H1 (cell line): ENCODE measurements at regions not wholly inside any gene's neighbourhood (a gene's known extent, or its start where the extent isn't known, plus 50 kb on each side); places are given as distances from the start of the nearest gene placed in this dataset.

Experiments
- CTCF ChIA-PET: fragments of 300-600 bp; sonication (Branson Sonifier 250); formaldehyde crosslinking; loops from one replicate; lab custom pipeline; 2021; ENCODE audit not compliant: partially characterized antibody; lab: Charles Lee
- POLR2A ChIA-PET: fragments of 300-600 bp; sonication (Branson Sonifier 250); formaldehyde crosslinking; loops from one replicate; lab custom pipeline; 2021; ENCODE audit warnings: inconsistent platforms; ENCODE audit not compliant: partially characterized antibody; lab: Charles Lee
- DNase-seq, 2 experiments: peaks; one replicate each; pipeline versions ENCODE4 v3.0.0 to v3.0.0-alpha.2; 2010 to 2022; ENCODE audit warnings: low spot score in 2 of 2, low read depth in 1 of 2, mixed read lengths in 1 of 2
- FAIRE-seq: peaks from 2 replicates; lab custom pipeline; 2011; peaks lifted over from hg19 to GRCh38; lab: Jason Lieb, UNC
- H2AFZ ChIP-seq: 2 replicates; pipeline ENCODE4 v1.8.1; 2012; ENCODE audit warnings: low read length, inconsistent platforms
- H2AK5ac ChIP-seq: 2 replicates; pipeline ENCODE4 v1.6.1; 2013; ENCODE audit warnings: low read depth, low read length
- H2BK120ac ChIP-seq: replicated peaks from 2 replicates; pipeline ENCODE3; 2013; ENCODE audit warnings: low read depth, low read length, inconsistent platforms
- H2BK12ac ChIP-seq: 2 replicates; pipeline ENCODE4 v1.6.1; 2013; ENCODE audit warnings: low read depth, low read length
- H2BK15ac ChIP-seq: 2 replicates; pipeline ENCODE4 v1.6.1; 2013; ENCODE audit warnings: low read length
- H2BK20ac ChIP-seq: 2 replicates; pipeline ENCODE4 v1.6.1; 2013; ENCODE audit warnings: low read length
- H2BK5ac ChIP-seq: 2 replicates; pipeline ENCODE4 v1.6.1; 2013; ENCODE audit warnings: low read depth, low read length
- H3K14ac ChIP-seq: 2 replicates; pipeline ENCODE4 v1.6.1; 2013; ENCODE audit warnings: inconsistent platforms; ENCODE audit not compliant: insufficient read length
- H3K18ac ChIP-seq: 2 replicates; pipeline ENCODE4 v1.6.1; 2013; ENCODE audit warnings: low read length; ENCODE audit errors: extremely low read depth
- H3K23ac ChIP-seq: 2 replicates; pipeline ENCODE4 v1.6.1; 2013; ENCODE audit warnings: inconsistent platforms; ENCODE audit not compliant: insufficient read length
- H3K23me2 ChIP-seq: 2 replicates; pipeline ENCODE4 v1.6.1; 2013; ENCODE audit warnings: low read depth, low read length
- H3K27ac ChIP-seq: 2 replicates; pipeline ENCODE4 v1.6.1; 2011; ENCODE audit warnings: low read depth, low read length, inconsistent platforms
- H3K27me3 ChIP-seq, 4 experiments: replicated peaks in 1 of 4; 1 replicate in 1 of 4; 2 replicates in 3 of 4; pipeline versions ENCODE4 v1.6.1 to v1.8.1; 2011 to 2013; ENCODE audit warnings: low read length in 3 of 4, mild to moderate bottlenecking in 3 of 4, inconsistent platforms in 2 of 4, mixed read lengths in 2 of 4, moderate library complexity in 1 of 4; ENCODE audit not compliant: control insufficient read depth in 3 of 4, insufficient read depth in 3 of 4; ENCODE audit errors: extremely low read depth in 1 of 4
- H3K36me3 ChIP-seq, 4 experiments: 2 replicates each; pipeline versions ENCODE4 v1.6.1 to v1.8.1; 2011 to 2013; ENCODE audit warnings: mild to moderate bottlenecking in 4 of 4, low read length in 3 of 4, moderate library complexity in 2 of 4, control low read depth in 1 of 4, inconsistent platforms in 1 of 4; ENCODE audit not compliant: insufficient read depth in 4 of 4, control insufficient read depth in 2 of 4
- H3K4ac ChIP-seq: replicated peaks from 2 replicates; pipeline ENCODE3; 2013; ENCODE audit warnings: low read length, low read depth, mixed read lengths, inconsistent platforms; ENCODE audit not compliant: insufficient read length
- H3K4me1 ChIP-seq, 4 experiments: replicated peaks in 1 of 4; 1 replicate in 1 of 4; 2 replicates in 3 of 4; pipeline versions ENCODE4 v1.6.1 to v1.8.1; 2011 to 2013; ENCODE audit warnings: low read length in 3 of 4, inconsistent platforms in 2 of 4, mixed read lengths in 1 of 4; ENCODE audit not compliant: insufficient read depth in 4 of 4, control insufficient read depth in 3 of 4
- H3K4me2 ChIP-seq, 2 experiments: 2 replicates each; pipeline versions ENCODE4 v1.6.1 to v1.8.1; 2011 to 2013; ENCODE audit warnings: low read depth in 2 of 2, low read length in 2 of 2, control low read depth in 1 of 2, inconsistent platforms in 1 of 2, mild to moderate bottlenecking in 1 of 2; ENCODE audit not compliant: insufficient read depth in 1 of 2
- H3K4me3 ChIP-seq, 4 experiments: fragments of 200-600, 300-600 bp in 1 of 4; sonication (generic), shearing (Covaris generic), sonication (Bioruptor Twin) in 1 of 4; 2 replicates each; pipeline versions ENCODE4 v1.5.1 to v1.8.1; 2011 to 2016; ENCODE audit warnings: low read length in 4 of 4, low read depth in 3 of 4, control low read depth in 2 of 4, inconsistent platforms in 2 of 4, mild to moderate bottlenecking in 2 of 4, mixed read lengths in 1 of 4, moderate library complexity in 1 of 4; ENCODE audit not compliant: insufficient read depth in 2 of 4; ENCODE audit errors: extremely low read depth in 1 of 4
- H3K56ac ChIP-seq: replicated peaks from 2 replicates; pipeline ENCODE3; 2013; ENCODE audit warnings: low read depth, mild to moderate bottlenecking, mixed read lengths, low read length, inconsistent platforms; ENCODE audit not compliant: insufficient read length
- H3K79me1 ChIP-seq: 2 replicates; pipeline ENCODE4 v1.6.1; 2013; ENCODE audit warnings: low read depth, low read length, control low read depth
- H3K79me2 ChIP-seq, 2 experiments: 2 replicates each; pipeline versions ENCODE4 v1.6.1 to v1.8.1; 2012 to 2013; ENCODE audit warnings: low read length in 2 of 2, mild to moderate bottlenecking in 2 of 2, inconsistent platforms in 1 of 2; ENCODE audit not compliant: insufficient read depth in 2 of 2, control insufficient read depth in 1 of 2
- H3K9ac ChIP-seq, 4 experiments: replicated peaks in 1 of 4; 1 replicate in 1 of 4; 2 replicates in 3 of 4; pipeline versions ENCODE4 v1.6.1 to v1.8.1; 2011 to 2013; ENCODE audit warnings: low read depth in 3 of 4, low read length in 3 of 4, control low read depth in 2 of 4, mild to moderate bottlenecking in 2 of 4, moderate library complexity in 2 of 4, inconsistent platforms in 1 of 4; ENCODE audit errors: extremely low read depth in 1 of 4
- H3K9me3 ChIP-seq, 2 experiments: 2 replicates each; pipeline versions ENCODE4 v1.6.1 to v1.8.1; 2012 to 2013; ENCODE audit warnings: mild to moderate bottlenecking in 2 of 2, moderate library complexity in 2 of 2, control low read depth in 1 of 2, inconsistent platforms in 1 of 2, low read depth in 1 of 2, low read length in 1 of 2, mixed read lengths in 1 of 2; ENCODE audit not compliant: insufficient read depth in 2 of 2
- H4K20me1 ChIP-seq, 2 experiments: replicated peaks in 1 of 2; 2 replicates each; pipeline versions ENCODE3 to v1.8.1; 2011 to 2013; ENCODE audit warnings: inconsistent platforms in 2 of 2, low read length in 2 of 2, mild to moderate bottlenecking in 1 of 2; ENCODE audit not compliant: insufficient read depth in 2 of 2, control insufficient read depth in 1 of 2
- H4K5ac ChIP-seq: 2 replicates; pipeline ENCODE4 v1.6.1; 2013; ENCODE audit warnings: low read length, low read depth, mixed read lengths, inconsistent platforms; ENCODE audit not compliant: insufficient read length
- H4K8ac ChIP-seq: 2 replicates; pipeline ENCODE4 v1.8.0; 2013; ENCODE audit warnings: mild to moderate bottlenecking, moderate library complexity, low read length, inconsistent platforms; ENCODE audit not compliant: insufficient read depth; ENCODE audit errors: extremely low read depth
- H4K91ac ChIP-seq: replicated peaks from 2 replicates; pipeline ENCODE3; 2013; ENCODE audit warnings: low read length, mixed read lengths, inconsistent platforms; ENCODE audit not compliant: insufficient read length
- BCL11A ChIP-seq, 2 experiments: IDR thresholded peaks; one replicate each; pipeline ENCODE4 v1.6.1; 2011; ENCODE audit warnings: low read depth in 2 of 2, low read length in 2 of 2, mild to moderate bottlenecking in 2 of 2
- KDM1A ChIP-seq: fragments of 200-600, 300-600 bp; sonication (generic); IDR thresholded peaks from 2 replicates; pipeline ENCODE4 v1.7.1; 2016; ENCODE audit warnings: mild to moderate bottlenecking, low read length, borderline replicate concordance
- POU5F1 ChIP-seq: IDR thresholded peaks from 2 replicates; pipeline ENCODE4 v1.6.1; 2011; ENCODE audit warnings: low read depth, mild to moderate bottlenecking, low read length, moderate library complexity
- SIN3A ChIP-seq, 2 experiments: IDR thresholded peaks in 1 of 2; conservative IDR thresholded peaks in 1 of 2; 2 replicates each; pipeline ENCODE4 v1.6.1; 2011 to 2012; ENCODE audit warnings: low read length in 2 of 2, improper control_type of control experiment in 1 of 2, low read depth in 1 of 2, mild to moderate bottlenecking in 1 of 2
- TBP ChIP-seq: IDR thresholded peaks from 2 replicates; pipeline ENCODE4 v1.6.1; 2011; ENCODE audit warnings: low read depth, low read length, improper control_type of control experiment
- YY1 ChIP-seq: IDR thresholded peaks from 2 replicates; pipeline ENCODE4 v1.6.1; 2011; ENCODE audit warnings: low read depth, mild to moderate bottlenecking, low read length
- WGBS, 2 experiments: shearing (Covaris generic) in 1 of 2; methylation state at CpG; one replicate each; pipeline versions ENCODE4 v1.1.6 to v1.1.7; 2013 to 2015; ENCODE audit warnings: low lambda C conversion rate in 2 of 2, mixed read lengths in 2 of 2, inconsistent platforms in 1 of 2, low coverage in 1 of 2, missing lambda C conversion rate in 1 of 2; ENCODE audit not compliant: insufficient replicate concordance in 2 of 2, insufficient coverage in 1 of 2, insufficient read length in 1 of 2; ENCODE audit errors: extremely low coverage in 1 of 2, missing lambda C conversion rate in 1 of 2; 5-methylcytosine and 5-hydroxymethylcytosine counted together

GRCh38 chr3:82493858-82494257 lies 732.4 kb upstream of the GBE1 start:
- Histone ChIP-seq H3K4me1 (no peaks in the 10 kb centered on the region), H3K79me2 (no peaks in the 10 kb centered on the region), H4K5ac (no peak overlapping the region), H4K20me1 (no peaks in the 10 kb centered on the region), H3K79me1 (no peaks in the 10 kb centered on the region), H2AK5ac (no peak overlapping the region), H3K18ac (no peak overlapping the region), H2AFZ (peak overlapping the region; percentile 57; the same call in 1 of the 2 replicates), H3K4me3 (no peak overlapping the region), H4K91ac (no peak overlapping the region), H3K4me2 (no peak overlapping the region), H3K36me3 (no peaks in the 10 kb centered on the region), H3K9ac (no peak overlapping the region), H3K14ac (no peak overlapping the region), H3K4ac (no peak overlapping the region), H3K56ac (no peak overlapping the region), H2BK15ac (no peak overlapping the region), H3K23me2 (no peaks in the 10 kb centered on the region), H3K9me3 (no peaks in the 10 kb centered on the region), H3K27ac (no peak overlapping the region), H4K8ac (no peak overlapping the region), H2BK5ac (no peak overlapping the region), H2BK120ac (no peak overlapping the region), H3K23ac (no peak overlapping the region), H2BK12ac (no peak overlapping the region), H2BK20ac (no peak overlapping the region), H3K27me3 (no peaks in the 10 kb centered on the region)
- no peak for DNase-seq
- 97% methylated on average over 2 of the region's 2 CpGs; no CpG with 5 or more reads in 1 of the 2 experiments for WGBS, 2 experiments
- TF ChIP-seq KDM1A = no peak
- no peak for TF ChIP-seq BCL11A (IDR thresholded peaks at IDR 0.05; ENCODE audit: low read depth in 2 of 2, low read length in 2 of 2)
- no peak for TF ChIP-seq SIN3A (conservative IDR thresholded peaks at IDR 0.05 in 1 of 2, IDR thresholded peaks at IDR 0.05 in 1 of 2; ENCODE audit: low read depth in 1 of 2, low read length in 2 of 2)
- TF ChIP-seq POU5F1 = no peak
- no peak for TF ChIP-seq YY1
- TF ChIP-seq TBP = no peak
- POLR2A ChIA-PET = no interaction called here
- CTCF ChIA-PET = no interaction called here
- FAIRE-seq = no peak
